Renal pelvis (tissue), 1 donor: ENCODE measurements at regions not wholly inside any gene's neighbourhood (a gene's known extent, or its start where the extent isn't known, plus 50 kb on each side); places are given as distances from the start of the nearest gene placed in this dataset.

Experiments
- DNase-seq: peaks from one replicate; pipeline ENCODE4 v3.0.0-alpha.2; 2013

DNA sequence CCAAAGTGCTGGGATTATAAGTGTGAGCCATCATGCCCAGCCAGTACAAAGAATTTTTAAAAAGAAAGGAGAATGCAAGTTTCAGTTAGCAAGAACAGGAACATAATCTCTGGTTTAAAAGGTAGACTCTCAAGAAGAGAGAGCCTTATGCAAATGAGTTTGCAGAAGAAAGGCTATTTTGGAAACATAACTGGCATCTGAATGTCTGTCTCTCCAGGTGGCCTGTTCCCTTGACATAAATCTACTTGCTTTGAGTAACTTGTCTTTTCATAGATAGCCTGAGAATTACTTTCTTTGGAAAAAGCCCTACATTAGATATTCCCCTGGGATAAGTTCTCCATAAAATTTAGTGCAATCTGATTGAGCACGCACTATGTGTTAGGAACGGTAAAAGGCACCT, 109.6 kb downstream of the ICOS start:
- DNase-seq: no peak

DNA sequence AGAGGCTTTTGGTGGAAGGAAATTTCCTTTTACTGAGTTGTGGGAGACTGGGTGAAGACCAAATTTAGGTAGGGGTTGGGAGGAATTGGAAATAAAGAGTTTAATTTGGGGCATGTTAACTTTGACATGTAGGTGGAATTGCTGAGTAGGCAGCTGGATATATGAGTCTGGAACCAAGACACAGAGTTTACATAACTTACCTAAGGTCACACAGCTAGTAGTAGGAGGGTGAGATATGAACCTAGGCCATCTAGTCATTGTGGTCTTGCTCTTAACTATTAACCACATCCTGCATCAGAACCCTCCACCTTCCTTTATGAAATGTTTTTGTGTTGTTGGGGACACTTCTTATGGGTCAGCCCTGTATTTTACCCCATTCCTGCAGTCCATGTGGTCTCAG, 113.1 kb downstream of the ICOS start:
- DNase-seq: no peak

DNA sequence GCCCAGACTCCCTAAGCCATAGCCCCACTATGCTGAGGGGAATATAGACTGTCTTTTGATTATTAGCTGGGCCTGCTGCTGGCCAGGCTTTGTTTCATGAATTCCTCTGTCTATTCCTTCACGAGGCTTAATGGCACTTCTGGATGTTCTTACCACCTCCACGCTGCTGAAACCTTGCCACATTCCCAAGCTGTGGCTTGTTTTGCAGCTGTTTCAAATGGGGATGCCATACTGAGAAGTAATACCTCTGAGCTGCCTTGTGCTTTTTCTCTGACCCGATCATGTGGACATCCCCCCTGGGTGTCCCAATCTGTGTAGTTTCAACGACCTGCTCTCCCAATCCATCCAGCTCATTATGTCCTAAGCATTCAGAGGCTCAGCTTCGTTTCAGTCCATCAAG, 114.1 kb downstream of the ICOS start:
- no peak for DNase-seq

DNA sequence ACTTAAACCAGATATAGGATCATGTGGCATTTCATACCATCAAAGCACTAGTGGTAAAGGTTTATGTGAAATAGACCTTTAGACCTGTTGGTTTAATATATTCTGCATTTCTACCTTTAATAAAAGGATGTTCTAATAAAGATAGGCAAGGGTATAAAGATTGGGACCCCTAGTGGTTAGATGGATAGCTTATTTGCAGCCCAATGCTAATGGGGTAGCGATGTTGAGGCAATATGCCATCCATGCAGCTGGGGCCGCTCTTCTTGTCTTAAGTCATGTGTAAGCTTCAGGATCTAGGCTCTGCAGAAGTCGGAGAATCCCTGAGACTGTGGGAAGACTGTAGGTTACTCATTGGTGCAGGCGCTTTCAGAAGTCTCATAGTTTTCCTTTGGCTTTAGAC, 114.9 kb downstream of the ICOS start:
- DNase-seq: no peak

DNA sequence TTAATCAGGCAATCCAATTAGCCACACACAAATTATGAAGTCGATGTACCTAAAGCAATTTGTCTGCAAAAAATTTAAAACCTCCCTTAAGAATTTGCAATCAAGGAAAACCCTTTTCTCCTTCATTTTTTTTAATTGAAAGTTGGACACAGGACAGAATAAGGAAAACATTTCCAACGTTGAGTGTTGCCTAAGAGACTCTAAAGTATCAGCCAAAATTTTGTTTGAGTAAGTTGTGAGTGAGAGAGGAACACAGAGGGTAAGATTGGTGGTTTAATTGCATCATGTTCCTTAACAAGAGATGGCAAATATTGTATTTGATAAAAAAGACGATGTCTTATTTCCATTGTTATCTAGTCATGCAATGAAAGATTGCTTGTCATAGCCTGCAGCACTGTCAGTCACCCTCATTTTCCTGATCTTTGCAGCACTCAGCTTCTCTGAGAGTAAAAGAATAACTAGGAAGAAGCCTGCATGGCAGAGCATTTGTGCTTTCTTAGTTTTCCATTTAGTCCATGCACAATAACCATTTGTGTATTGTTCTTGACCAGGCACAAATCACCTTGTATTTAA, 115.5 kb downstream of the ICOS start:
- no peak for DNase-seq

DNA sequence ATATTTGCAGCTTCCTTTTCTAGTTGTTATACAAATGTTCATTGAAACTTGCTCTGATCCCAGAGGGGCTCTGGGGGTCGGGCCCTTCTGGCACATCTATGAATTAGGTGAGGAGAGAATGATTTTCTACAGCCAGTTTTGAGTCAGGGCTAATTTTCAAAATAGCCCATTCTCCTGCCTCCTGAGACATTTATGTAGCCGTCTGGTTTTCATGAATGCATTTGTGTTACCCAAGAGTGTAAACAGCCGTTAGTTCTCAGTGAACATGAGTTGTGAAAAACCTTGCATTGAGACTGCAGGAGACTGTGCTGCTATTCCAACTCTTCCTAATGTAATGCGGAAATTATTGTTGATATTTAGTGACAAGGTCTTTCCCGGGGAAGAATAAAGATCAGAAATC, 122.5 kb downstream of the ICOS start:
- DNase-seq: no peak

DNA sequence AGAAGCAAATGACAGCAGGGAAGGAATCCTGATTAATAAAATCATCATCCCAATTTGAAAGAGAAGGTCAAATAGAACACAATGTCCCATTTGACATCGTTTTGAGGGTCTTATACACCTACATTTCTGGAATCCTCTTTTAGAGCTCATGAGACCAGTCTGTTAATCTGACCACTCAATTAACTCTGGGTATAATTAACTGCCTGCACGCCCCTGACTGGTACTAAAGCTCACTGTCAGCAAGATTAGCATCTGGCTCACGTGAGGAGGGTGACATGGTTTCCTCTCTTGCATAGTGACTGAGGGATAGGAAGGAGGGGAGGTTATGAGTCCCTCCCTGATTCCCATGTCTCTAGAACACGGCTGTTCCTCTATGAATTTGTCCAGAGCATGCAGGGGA, 124.3 kb downstream of the ICOS start:
- no peak for DNase-seq

DNA sequence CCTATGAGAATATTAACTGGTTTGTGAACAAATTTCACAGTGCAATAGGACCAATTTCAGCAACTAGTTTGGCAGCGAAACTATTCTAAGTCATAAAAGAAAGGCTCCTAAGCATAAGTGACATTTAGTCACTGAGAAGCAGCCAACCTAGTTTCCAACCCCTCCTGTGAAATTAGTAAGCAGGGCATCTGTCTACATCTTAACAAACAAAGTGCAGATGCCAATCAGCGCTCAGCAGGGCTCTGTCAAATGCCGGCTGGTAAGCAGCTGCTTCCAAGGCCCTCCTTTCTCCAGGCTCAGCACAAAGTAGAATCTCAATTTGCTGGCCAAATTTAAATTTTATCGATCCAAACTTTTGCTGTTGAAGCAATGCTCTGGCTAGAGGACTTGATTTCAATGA, 124.7 kb downstream of the ICOS start:
- no peak for DNase-seq

DNA sequence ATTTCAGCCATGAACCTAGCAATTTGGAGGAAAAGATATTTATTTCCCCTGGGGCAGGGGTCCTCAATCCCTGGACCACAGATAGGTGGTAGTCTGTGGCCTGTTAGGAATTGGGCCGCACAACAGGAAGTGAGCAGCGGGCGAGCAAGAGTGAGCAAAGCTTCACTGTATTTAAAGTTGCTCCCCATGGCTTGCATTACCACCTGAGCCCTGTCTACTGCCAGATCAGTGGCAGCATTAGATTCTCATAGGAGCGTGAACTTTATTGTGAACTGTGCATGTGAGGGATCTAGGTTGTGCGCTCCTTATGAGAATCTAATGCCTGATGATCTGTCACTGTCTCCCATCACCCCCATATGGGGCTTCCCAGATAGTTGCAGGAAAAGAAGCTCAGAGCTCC, 127.6 kb downstream of the ICOS start:
- DNase-seq: no peak

DNA sequence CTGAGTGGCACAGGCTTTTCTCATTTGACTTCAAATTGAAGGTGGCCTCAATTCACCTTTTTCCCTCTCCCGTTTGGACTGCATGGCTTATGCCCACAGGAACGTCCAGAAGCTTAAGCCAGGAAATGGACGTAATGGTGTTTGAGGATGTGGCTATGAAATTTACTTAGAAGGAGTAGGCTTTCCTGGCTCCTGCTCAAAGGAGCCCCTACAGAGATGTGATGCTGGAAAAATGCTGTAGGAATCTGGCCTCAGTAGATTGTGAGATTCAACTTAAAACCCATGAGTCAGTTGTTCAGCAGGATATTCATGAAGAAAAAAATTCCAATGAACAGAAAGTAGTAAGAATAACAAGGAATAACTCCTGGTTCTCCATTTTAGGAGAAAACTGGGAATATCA, 129.0 kb downstream of the ICOS start:
- no peak for DNase-seq

DNA sequence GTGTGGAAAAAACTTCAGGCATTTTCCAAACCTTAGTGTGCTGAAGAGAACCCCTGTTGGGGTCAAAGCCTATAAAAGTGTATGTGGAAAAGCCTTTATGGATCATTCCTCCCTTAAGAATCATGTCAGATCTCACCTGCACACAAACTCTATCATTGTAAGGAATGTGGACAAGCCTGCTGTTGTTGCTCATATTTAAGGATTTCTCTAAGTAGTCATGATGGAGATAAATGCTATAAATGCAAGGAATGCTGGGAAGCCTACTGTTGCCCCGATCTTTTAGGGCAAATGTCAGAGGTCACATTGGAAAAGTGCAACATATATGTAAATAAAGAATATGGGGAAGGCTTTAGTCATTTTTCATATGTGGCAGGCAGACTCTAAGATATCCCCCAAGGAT, 129.5 kb downstream of the ICOS start:
- no peak for DNase-seq

DNA sequence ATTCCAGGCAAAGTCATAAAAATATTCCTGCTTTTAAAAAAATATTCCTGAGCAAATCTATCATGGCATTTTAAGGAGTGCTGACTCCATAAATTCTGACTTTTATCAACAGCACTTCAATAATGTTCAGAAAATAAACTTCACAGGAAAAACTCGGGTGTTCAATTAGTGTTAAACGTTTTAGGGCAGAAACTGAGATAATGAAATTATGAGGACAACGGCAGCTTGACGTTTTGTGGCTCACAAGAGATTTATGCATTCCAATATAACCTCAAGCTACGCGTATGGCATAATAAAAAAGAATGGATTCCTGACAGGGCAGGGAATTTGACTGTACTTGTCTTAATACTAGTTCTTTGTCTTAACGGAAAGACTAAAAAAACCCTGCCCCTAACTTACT, 133.2 kb downstream of the ICOS start:
- no peak for DNase-seq

DNA sequence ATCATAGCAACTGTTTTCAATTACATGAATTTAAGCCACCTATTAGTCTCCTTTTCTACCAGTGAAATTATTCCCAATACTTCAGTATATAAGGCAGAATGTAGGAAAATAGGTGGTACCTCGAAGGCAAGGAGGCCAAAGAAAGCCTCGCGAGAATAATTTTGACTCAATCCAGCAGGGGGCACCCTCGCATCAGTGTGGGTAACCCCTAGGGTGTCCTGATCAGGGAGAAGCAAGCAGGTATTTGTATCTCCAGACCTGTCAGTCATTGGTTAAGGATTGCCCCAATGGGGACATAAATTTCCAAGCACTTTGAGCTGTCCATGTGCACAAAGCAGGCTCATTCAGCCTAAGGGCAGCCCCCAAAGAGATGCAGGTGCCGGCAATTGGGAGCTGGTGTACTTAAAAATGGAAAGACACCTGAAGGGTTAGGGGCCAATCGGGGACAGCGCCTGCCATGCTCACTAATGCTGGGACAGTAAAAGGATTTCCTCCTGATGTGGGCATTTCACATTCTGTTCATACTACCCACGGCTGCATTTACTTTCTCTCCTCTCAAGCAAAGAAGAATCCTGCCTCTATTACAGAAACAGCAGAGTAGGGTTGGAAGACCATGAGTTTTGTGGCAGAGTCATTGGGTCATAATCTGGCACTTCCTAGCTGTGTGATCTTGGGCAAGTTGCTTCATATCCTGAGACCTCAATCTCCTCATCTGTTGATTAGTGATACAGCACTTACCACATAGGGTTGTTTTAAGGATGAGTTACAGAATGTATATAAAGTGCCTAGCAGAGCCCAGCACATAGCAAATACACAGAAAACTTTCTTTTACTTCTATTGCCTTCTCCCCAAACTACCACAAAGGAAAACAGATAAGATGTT, 136.1 kb downstream of the ICOS start:
- DNase-seq: no peak

DNA sequence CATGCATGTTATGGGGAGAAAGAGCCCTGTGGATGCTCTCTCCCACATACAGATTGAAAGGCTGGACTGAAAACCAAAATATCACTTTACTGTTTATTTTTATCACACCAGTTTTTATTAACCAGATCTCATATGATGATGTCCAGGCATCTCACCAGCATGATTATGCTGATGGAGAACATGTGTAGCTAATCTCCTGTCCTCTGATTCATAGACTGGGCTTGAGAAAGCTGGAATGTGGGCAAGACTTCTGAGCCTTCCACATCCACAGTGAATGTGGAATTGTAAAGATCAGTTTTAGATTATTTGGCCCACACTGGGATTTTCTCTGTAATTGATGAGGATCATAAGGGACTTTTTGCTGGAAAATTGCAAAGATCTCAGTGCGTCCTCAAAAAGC, 137.9 kb downstream of the ICOS start:
- DNase-seq: no peak

DNA sequence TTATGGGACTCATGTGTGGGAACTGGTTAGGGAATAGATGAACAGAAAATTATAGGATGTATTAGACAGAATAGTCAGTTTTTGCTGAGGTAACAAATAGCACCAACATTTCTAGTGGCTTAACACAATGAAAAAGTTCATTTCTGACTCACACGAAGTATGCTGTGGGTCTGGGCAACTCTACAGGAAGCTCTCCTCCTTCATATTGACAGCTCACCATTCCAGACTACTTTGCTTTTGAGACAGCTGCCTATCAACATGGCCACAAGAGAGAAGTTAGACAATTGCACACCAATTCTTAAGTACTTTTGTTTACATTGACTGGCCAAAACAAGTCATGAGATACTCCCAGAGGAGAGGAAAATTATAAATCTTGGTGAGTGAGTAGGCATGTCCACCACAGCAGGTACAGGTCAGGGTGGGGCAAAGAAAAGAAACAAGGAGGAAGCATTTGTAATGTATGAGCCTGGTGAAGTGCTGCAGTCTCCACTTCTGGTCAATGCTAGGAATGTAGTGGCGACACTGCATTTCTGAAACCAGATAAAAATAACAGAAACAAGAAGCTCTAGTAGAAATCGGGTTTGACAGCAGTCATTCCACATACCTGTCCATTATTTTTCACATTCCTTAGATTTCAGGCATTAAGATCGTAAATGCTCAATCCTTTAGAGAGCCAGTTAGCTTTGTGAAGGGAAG, 141.6 kb downstream of the ICOS start:
- no peak for DNase-seq

DNA sequence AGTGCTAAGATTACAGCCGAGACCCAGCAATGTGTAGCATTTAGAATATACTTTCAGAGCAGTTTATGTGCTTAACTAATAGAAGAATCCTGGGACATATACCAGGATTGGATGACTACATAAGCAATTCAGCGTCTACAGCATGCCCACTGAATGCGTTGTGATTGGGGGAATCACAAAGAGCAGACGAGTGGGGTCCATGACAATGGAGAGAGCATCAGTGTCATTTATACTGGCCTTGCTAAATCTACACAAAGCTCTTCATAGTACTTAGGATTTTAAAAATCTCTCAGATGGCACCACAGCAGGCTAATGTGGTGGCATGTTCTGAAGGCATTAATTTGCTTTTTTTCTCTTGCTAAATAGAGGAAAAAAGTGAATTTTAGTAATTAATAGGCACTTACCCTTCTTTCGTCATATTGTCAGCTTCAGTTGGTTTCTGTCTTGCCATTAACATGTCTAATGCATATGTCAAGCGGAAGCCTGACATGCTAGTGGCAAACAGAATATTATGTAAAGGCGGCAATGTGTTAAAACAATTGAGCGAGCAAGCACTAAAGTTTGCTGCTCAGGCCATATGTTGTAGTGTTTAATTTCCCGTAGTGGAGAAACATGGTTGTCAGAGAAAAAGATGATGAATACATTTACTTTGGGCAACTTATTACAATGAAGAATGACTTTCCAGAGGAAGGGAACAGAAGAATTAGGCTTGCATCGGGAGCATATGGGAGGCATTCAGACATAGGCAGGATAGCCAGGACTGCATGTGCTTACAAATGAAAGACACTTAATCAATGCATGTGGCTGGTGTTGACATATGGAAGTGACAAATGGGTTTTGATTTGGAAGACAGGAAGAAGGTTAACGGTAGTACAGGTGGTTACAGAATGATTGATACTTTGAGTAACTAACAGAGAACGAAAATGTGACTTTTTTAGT, 145.2 kb downstream of the ICOS start:
- peak; percentile 16 for DNase-seq

DNA sequence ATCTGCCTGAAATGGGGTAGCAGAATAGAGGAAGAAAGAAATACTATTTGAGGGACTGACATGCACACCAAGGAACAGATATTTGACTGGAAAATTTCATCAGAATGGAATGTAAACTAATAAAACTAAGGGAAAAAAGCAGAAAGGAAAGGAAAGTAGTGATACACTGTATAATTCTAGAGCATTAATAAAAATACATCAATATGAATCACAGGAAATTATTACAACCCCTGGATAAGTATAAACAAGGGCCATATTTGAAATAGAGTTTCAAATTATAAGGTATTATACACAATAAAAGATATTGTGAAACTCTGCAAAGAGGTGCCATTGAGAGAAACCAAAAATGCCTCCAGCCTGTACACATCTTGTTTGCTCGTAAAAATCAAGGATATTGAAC, 149.6 kb downstream of the ICOS start:
- no peak for DNase-seq

DNA sequence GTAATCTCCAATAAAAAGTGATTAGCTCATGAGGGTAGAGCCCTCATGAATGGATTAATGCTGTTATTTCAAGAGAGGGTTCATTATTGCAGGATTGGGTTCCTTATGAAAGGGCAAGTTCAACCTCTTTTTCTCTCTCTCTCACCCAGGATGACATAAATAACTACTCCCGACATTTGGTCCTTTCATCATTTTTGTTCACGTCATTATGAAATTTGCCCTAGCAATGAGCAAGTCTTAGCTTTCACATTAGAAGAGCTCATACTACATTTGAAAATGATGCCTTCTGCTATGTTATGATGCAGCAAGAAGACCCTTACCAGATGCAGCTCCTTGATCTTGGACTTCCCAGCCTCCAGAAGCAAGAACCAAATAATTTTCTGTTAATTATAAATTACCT, 152.5 kb downstream of the ICOS start:
- DNase-seq: no peak

DNA sequence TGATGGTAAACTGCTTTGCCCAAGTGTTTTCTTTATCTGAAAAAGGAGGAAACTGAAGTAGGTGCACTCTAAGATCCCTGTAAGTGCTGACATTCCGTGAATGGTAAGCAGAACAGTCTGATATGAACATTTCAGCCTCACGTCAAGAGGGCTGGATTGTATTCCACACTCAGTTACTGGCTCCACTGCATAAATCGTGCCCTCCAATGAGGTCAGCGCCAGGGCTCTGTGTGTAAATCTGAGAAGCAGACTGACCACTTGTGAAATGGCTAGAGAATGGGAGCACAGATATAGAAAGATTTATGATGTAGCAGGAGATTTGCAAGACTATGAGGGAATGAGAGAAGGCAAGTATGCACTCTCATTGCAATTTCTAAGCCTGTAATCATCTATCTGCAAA, 153.0 kb downstream of the ICOS start:
- DNase-seq: no peak

DNA sequence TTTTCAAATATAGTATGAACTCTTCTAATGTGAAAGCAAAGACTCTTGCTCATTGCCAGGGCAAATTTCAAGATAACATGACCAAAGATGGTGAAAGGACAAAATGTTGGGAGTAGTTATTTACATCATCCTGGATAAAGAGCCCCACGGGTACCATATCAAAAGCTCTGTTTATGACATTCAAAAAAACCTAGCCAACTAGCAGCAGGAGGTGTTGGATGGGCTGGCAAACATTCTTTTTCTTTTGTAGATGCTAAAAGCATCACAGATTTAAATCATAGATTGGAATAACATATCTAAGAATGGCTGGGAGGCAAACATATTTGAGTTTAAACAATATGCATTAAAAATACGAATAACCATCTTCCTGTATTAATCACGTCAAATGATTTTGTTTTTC, 153.5 kb downstream of the ICOS start:
- DNase-seq: no peak

DNA sequence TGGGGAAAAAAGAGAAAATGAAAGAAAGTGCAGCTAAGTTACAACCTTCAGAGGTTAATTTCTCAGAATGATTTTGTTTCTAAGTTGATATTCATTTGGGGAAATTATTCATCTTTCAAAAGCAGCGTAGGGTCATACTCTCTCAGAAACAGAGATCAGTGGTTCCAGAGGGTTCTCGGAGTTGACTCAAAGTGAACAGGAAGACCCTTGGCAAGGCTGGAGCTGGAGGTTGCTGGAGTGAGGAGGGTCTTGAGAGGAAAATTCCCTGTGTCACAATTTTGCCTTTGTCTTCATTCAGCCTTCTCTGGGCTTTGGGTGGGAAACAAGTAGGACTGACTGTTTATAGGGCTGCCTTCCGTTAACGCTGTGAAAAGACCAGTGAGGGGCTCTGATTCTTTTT, 168.2 kb downstream of the ICOS start:
- no peak for DNase-seq

DNA sequence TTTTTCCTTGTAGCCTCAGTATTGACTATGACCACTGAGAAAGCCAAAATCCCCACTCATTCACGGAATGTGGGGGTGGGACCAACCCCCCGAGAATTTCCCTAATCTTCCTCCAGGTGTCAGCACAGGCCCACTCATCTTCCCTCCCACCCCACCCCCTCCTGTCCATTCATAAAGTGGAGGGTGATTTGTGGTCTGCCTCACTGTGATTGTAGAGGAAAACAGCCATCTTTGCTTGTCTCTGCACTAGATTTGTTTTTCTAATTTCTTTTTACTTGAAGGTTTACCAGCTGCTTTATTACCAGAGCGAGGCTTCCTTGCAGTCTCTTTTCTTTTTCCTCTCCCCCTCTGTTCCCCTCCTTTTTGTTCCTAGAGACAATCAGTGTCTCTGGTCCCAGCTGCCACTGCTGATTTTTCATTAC, 171.8 kb downstream of the ICOS start:
- DNase-seq: peak; percentile 76
